WTC11 (cell line): ENCODE measurements at regions not wholly inside any gene's neighbourhood (a gene's known extent, or its start where the extent isn't known, plus 50 kb on each side); places are given as distances from the start of the nearest gene placed in this dataset.
"Not testable (repeated sequence)": the region's sequence is repeated elsewhere in the genome, so short reads cannot be mapped to it uniquely, and the experiment has no call there.

ENCODE experiments used
- ATAC-seq: fragments of 200-7000 bp; cut with Tn5 transposase; 2 replicates; pipeline ENCODE4 v1.10.0; 2021; ENCODE audit warnings: mild to moderate bottlenecking, moderate library complexity
- CTCF ChIA-PET: fragments of 300-600 bp; sonication (Branson Sonifier 250); formaldehyde crosslinking; loops from one replicate; lab custom pipeline; 2021; ENCODE audit warnings: antibody characterized with exemption; lab: Charles Lee
- POLR2A ChIA-PET: fragments of 350-600 bp; sonication (Branson Sonifier 250); formaldehyde crosslinking; loops from one replicate; lab custom pipeline; 2021; ENCODE audit warnings: antibody characterized with exemption; lab: Charles Lee
- DNase-seq: peaks from one replicate; pipeline ENCODE4 v3.0.0; 2021; ENCODE audit warnings: low spot score
- H3K27ac Mint-ChIP-seq: 2 replicates; pipeline ENCODE4 v1.8.0; 2021; ENCODE audit warnings: mixed read lengths
- H3K27me3 Mint-ChIP-seq: 2 replicates; pipeline ENCODE4 v1.8.0; 2021; ENCODE audit warnings: low read depth, mild to moderate bottlenecking, moderate library complexity, mixed read lengths
- H3K36me3 Mint-ChIP-seq: 2 replicates; pipeline ENCODE4 v1.8.0; 2021; ENCODE audit warnings: mixed read lengths
- H3K4me1 Mint-ChIP-seq: 2 replicates; pipeline ENCODE4 v1.8.0; 2022; ENCODE audit warnings: mixed read lengths
- H3K4me3 Mint-ChIP-seq: 2 replicates; pipeline ENCODE4 v1.8.0; 2021; ENCODE audit warnings: mild to moderate bottlenecking, moderate library complexity, mixed read lengths
- H3K9me3 Mint-ChIP-seq: 2 replicates; pipeline ENCODE4 v1.8.0; 2021; ENCODE audit warnings: mixed read lengths
- CREB1 ChIP-seq: sonication (generic); formaldehyde crosslinking; IDR thresholded peaks from 2 replicates; pipeline ENCODE4 v1.8.0; 2023; ENCODE audit warnings: mild to moderate bottlenecking, missing genetic modification reagents
- ELF4 ChIP-seq: sonication (generic); formaldehyde crosslinking; IDR thresholded peaks from 2 replicates; pipeline ENCODE4 v1.8.1; 2022; ENCODE audit warnings: low read depth, mild to moderate bottlenecking, moderate library complexity, missing genetic modification reagents
- FOXJ3 ChIP-seq: sonication (generic); formaldehyde crosslinking; IDR thresholded peaks from 2 replicates; pipeline ENCODE4 v1.9.0; 2021; ENCODE audit warnings: missing genetic modification reagents, mild to moderate bottlenecking, borderline replicate concordance
- MYBL2 ChIP-seq: sonication (generic); formaldehyde crosslinking; IDR thresholded peaks from 2 replicates; pipeline ENCODE4 v1.8.1; 2023; ENCODE audit warnings: mild to moderate bottlenecking, moderate library complexity, missing genetic modification reagents
- NFE2L1 ChIP-seq: sonication (generic); formaldehyde crosslinking; IDR thresholded peaks from 2 replicates; pipeline ENCODE4 v1.8.1; 2023; ENCODE audit warnings: missing genetic modification reagents
- NFYB ChIP-seq: sonication (generic); formaldehyde crosslinking; conservative IDR thresholded peaks from 2 replicates; pipeline ENCODE4 v1.8.0; 2022; ENCODE audit warnings: low read depth, missing genetic modification reagents
- NR2C2 ChIP-seq: sonication (generic); formaldehyde crosslinking; IDR thresholded peaks from 2 replicates; pipeline ENCODE4 v1.8.0; 2022; ENCODE audit warnings: mild to moderate bottlenecking, missing genetic modification reagents
- RELA ChIP-seq: sonication (generic); formaldehyde crosslinking; IDR thresholded peaks from 2 replicates; pipeline ENCODE4 v1.8.1; 2022; ENCODE audit warnings: missing genetic modification reagents, mild to moderate bottlenecking, borderline replicate concordance
- RORB ChIP-seq: fragments of 250-450 bp; sonication (Bioruptor Pico); IDR thresholded peaks from 2 replicates; pipeline ENCODE4 v1.9.0; 2021; ENCODE audit warnings: mild to moderate bottlenecking
- SMAD3 ChIP-seq: sonication (generic); formaldehyde crosslinking; IDR thresholded peaks from 2 replicates; pipeline ENCODE4 v1.8.0; 2022; ENCODE audit warnings: missing genetic modification reagents, mild to moderate bottlenecking, borderline replicate concordance
- TP53 ChIP-seq: sonication (generic); formaldehyde crosslinking; IDR thresholded peaks from 2 replicates; pipeline ENCODE4 v1.8.1; 2023; ENCODE audit warnings: mild to moderate bottlenecking, missing genetic modification reagents
- ZNF396 ChIP-seq: fragments of 250-450 bp; sonication (Bioruptor Pico); IDR thresholded peaks from 2 replicates; pipeline ENCODE4 v1.8.0; 2021; ENCODE audit warnings: mild to moderate bottlenecking, moderate library complexity, borderline replicate concordance
- ZNF416 ChIP-seq: fragments of 250-450 bp; sonication (Bioruptor Pico); IDR thresholded peaks from 2 replicates; pipeline ENCODE4 v1.9.0; 2021; ENCODE audit warnings: mild to moderate bottlenecking, inconsistent platforms
- TF ChIP-seq, protein P1 (sequence below): fragments of 250-450 bp; sonication (Bioruptor Pico); IDR thresholded peaks from 2 replicates; pipeline ENCODE4 v2.1.2; 2022; ENCODE audit warnings: mild to moderate bottlenecking, moderate library complexity
- TF ChIP-seq, protein P2 (sequence below): fragments of 200-600 bp; IDR thresholded peaks from 2 replicates; pipeline ENCODE4 v1.8.0; 2022; ENCODE audit warnings: antibody characterized with exemption
- TF ChIP-seq, protein P3 (sequence below): sonication (generic); formaldehyde crosslinking; conservative IDR thresholded peaks from 2 replicates; pipeline ENCODE4 v1.8.1; 2022; ENCODE audit warnings: mild to moderate bottlenecking, missing genetic modification reagents
- TF ChIP-seq, protein P4 (sequence below): sonication (generic); formaldehyde crosslinking; IDR thresholded peaks from 2 replicates; pipeline ENCODE4 v1.8.1; 2022; ENCODE audit warnings: mild to moderate bottlenecking, moderate library complexity, missing genetic modification reagents
- TF ChIP-seq, protein P5 (sequence below): sonication (generic); formaldehyde crosslinking; IDR thresholded peaks from 2 replicates; pipeline ENCODE4 v1.8.1; 2022; ENCODE audit warnings: low read depth, missing genetic modification reagents, borderline replicate concordance

DNA sequence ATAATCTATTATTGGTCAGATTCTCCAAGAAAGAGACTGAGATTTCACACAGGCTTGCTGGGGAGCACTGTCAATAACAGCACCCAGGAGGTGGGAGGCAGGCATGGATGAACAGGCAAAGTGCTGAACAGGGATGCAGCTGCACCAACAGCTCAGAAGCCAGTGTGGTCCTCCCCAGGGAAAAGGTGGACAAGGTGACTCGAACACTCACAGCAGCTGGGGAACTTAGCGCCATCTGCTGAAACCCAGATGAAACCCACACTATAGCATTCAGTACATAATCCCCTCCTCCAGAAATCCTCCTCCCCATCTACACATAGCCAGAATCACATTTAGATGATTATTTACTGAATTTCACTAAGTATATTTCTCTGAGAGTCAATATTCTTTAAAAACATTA lies 255.2 kb upstream of the WSB1 start (continued):
- TF ChIP-seq FOXJ3 (CRISPR knock-in tag) (no peak), NR2C2 (CRISPR knock-in tag) (no peak), RELA (CRISPR knock-in tag) (no peak)
- TF ChIP-seq, protein P1, sequence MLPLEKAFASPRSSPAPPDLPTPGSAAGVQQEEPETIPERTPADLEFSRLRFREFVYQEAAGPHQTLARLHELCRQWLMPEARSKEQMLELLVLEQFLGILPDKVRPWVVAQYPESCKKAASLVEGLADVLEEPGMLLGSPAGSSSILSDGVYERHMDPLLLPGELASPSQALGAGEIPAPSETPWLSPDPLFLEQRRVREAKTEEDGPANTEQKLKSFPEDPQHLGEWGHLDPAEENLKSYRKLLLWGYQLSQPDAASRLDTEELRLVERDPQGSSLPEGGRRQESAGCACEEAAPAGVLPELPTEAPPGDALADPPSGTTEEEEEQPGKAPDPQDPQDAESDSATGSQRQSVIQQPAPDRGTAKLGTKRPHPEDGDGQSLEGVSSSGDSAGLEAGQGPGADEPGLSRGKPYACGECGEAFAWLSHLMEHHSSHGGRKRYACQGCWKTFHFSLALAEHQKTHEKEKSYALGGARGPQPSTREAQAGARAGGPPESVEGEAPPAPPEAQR (CRISPR knock-in tag): no peak

DNA sequence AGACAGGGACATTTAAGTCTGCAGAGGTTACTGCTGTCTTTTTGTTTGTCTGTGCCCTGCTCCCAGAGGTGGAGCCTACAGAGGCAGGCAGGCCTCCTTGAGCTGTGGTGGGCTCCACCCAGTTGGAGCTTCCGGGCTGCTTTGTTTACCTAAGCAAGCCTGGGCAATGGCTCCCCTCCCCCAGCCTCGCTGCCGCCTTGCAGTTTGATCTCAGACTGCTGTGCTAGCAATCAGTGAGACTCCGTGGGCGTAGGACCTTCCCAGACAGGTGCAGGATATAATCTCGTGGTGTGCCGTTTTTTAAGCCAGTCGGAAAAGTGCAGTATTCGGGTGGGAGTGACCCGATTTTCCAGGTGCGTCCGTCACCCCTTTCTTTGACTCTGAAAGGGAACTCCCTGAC lies 248.9 kb upstream of the WSB1 start:
- H3K36me3 Mint-ChIP-seq: peaks cover 37% of the 10 kb centered on the region
- POLR2A ChIA-PET, H3K4me1 Mint-ChIP-seq: not testable (repeated sequence)

DNA sequence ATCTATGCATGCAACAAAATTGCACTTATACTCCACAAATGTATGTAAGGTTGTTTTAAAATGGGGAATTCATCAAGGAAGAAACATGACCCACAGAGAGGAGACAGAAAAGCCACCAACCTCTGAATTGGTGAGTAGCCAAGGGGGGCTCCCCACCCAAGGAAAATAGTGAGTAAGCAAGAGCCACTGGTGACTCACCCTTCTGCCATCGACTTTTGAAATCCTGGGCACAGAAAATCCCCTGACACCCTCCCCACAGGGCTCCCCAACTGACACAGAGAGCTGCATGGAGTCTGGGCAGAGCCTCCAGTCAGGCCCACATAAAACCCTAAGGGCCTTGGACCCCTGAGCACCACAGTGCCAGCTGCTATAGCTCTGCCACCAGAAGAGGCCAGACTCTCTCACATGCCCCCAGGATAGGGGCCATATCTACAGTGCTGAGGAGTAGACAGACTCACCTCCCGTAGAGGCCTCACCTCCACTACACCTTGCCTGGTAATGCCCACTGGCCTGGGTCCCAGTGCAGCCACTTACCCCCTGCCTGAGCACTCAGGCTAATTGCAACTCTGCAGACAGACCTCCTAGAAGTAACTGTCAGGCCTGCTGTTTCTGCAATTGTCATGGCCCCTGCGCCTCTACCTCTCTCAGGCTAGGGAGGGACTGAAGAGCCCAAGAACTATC lies 244.7 kb upstream of the WSB1 start:
- no peaks in the 10 kb centered on the region for H3K4me1 Mint-ChIP-seq
- TF ChIP-seq SMAD3 (CRISPR knock-in tag): no peak
- TF ChIP-seq, protein P2, sequence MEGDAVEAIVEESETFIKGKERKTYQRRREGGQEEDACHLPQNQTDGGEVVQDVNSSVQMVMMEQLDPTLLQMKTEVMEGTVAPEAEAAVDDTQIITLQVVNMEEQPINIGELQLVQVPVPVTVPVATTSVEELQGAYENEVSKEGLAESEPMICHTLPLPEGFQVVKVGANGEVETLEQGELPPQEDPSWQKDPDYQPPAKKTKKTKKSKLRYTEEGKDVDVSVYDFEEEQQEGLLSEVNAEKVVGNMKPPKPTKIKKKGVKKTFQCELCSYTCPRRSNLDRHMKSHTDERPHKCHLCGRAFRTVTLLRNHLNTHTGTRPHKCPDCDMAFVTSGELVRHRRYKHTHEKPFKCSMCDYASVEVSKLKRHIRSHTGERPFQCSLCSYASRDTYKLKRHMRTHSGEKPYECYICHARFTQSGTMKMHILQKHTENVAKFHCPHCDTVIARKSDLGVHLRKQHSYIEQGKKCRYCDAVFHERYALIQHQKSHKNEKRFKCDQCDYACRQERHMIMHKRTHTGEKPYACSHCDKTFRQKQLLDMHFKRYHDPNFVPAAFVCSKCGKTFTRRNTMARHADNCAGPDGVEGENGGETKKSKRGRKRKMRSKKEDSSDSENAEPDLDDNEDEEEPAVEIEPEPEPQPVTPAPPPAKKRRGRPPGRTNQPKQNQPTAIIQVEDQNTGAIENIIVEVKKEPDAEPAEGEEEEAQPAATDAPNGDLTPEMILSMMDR: no peak
- no peak for TF ChIP-seq CREB1 (CRISPR knock-in tag)
- no peak for TF ChIP-seq RORB (CRISPR knock-in tag)
- TF ChIP-seq ZNF396: no peak
- no peak for TF ChIP-seq NFYB
- TF ChIP-seq ELF4 (CRISPR knock-in tag): no peak
- no peak for TF ChIP-seq ZNF416 (CRISPR knock-in tag)
- TF ChIP-seq NFE2L1 (CRISPR knock-in tag): no peak
- TF ChIP-seq, protein P3, sequence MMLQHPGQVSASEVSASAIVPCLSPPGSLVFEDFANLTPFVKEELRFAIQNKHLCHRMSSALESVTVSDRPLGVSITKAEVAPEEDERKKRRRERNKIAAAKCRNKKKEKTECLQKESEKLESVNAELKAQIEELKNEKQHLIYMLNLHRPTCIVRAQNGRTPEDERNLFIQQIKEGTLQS (CRISPR knock-in tag): no peak
- no peak for TF ChIP-seq TP53 (CRISPR knock-in tag)
- no peak for TF ChIP-seq MYBL2
- TF ChIP-seq, protein P4, sequence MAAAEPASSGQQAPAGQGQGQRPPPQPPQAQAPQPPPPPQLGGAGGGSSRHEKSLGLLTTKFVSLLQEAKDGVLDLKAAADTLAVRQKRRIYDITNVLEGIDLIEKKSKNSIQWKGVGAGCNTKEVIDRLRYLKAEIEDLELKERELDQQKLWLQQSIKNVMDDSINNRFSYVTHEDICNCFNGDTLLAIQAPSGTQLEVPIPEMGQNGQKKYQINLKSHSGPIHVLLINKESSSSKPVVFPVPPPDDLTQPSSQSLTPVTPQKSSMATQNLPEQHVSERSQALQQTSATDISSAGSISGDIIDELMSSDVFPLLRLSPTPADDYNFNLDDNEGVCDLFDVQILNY (CRISPR knock-in tag): no peak
- TF ChIP-seq, protein P5, sequence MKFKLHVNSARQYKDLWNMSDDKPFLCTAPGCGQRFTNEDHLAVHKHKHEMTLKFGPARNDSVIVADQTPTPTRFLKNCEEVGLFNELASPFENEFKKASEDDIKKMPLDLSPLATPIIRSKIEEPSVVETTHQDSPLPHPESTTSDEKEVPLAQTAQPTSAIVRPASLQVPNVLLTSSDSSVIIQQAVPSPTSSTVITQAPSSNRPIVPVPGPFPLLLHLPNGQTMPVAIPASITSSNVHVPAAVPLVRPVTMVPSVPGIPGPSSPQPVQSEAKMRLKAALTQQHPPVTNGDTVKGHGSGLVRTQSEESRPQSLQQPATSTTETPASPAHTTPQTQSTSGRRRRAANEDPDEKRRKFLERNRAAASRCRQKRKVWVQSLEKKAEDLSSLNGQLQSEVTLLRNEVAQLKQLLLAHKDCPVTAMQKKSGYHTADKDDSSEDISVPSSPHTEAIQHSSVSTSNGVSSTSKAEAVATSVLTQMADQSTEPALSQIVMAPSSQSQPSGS (CRISPR knock-in tag): no peak
- no peak for DNase-seq
- H3K27ac Mint-ChIP-seq: no peak overlapping the region
- ChIA-PET POLR2A (no interaction called here), CTCF (no interaction called here)
- peaks cover 71% of the 10 kb centered on the region for H3K9me3 Mint-ChIP-seq
- peaks cover 58% of the 10 kb centered on the region for H3K36me3 Mint-ChIP-seq
- no peak for ATAC-seq
- H3K27me3 Mint-ChIP-seq: peaks cover 14% of the 10 kb centered on the region
- H3K4me3 Mint-ChIP-seq: no peak overlapping the region

More for the DNA sequence above, 248.9 kb upstream of the WSB1 start:
- ATAC-seq, H3K4me3 Mint-ChIP-seq, CTCF ChIA-PET, H3K27me3 Mint-ChIP-seq, DNase-seq, H3K27ac Mint-ChIP-seq: not testable (repeated sequence)
- H3K9me3 Mint-ChIP-seq: peaks cover 51% of the 10 kb centered on the region
